HG02571 (cell line): ENCODE measurements at regions not wholly inside any gene's neighbourhood (a gene's known extent, or its start where the extent isn't known, plus 50 kb on each side); places are given as distances from the start of the nearest gene placed in this dataset.

Experiments used
- ATAC-seq: cut with Tn5 transposase; IDR thresholded peaks from one replicate; pipeline ENCODE4 v1.9.1; 2021; ENCODE audit warnings: mild to moderate bottlenecking, moderate library complexity; ENCODE audit not compliant: unreplicated experiment

DNA sequence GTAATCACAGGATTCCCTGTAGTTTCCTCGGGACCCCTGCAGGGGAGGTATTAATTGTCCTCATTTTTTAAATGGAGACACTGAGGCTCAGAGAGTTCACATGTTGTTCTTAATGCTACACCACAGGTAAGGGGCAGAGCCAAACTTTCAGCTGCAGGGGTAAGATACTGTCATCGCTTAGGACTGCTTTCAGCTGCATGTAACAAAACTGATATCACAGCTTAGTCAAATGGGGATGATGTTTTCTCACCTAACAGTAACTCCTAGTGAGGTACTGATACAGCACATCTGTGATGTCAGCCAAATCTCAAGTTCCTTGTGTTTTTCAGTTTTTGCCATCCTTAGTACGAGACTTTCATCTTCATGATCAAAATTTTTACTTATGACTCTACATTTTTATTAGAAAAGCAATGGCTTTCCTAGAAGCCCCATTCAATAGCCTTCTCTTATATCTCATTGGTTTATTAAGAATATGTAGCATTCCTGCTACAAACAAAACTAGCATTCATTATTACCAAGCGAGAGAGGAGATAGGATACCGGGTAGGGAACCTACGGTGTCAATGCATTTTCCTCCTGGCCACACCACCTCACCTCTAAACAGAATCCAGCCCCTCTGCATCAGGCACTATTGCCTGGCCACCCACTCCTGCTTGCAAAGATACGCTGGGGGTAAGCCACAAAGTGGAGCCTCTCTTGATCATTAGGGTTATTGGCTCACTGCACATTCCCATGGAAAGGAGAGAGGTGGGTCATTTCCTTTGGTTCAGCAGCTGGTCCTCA is 557.5 kb downstream of the CD83 start:
- ATAC-seq, result no peak

DNA sequence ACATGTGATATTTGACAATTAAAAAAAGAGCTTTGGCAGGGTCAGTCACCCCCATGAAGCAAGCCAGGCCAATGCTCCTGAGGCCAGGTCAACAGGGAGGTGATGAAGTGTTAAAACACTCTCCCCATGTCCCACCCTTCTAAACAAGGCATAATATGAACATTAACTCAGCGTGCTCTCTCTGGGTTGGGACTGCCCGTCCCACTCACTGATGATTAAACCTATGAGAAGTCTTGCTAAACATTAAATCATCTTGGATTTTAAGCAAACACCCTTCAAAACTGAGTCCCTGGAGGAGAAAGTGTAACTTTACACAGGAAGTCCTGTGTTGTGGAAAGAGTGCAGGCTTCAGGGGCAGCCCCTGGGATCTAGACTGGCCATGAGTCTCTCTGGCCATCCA is 558.5 kb downstream of the CD83 start:
- no peak for ATAC-seq

DNA sequence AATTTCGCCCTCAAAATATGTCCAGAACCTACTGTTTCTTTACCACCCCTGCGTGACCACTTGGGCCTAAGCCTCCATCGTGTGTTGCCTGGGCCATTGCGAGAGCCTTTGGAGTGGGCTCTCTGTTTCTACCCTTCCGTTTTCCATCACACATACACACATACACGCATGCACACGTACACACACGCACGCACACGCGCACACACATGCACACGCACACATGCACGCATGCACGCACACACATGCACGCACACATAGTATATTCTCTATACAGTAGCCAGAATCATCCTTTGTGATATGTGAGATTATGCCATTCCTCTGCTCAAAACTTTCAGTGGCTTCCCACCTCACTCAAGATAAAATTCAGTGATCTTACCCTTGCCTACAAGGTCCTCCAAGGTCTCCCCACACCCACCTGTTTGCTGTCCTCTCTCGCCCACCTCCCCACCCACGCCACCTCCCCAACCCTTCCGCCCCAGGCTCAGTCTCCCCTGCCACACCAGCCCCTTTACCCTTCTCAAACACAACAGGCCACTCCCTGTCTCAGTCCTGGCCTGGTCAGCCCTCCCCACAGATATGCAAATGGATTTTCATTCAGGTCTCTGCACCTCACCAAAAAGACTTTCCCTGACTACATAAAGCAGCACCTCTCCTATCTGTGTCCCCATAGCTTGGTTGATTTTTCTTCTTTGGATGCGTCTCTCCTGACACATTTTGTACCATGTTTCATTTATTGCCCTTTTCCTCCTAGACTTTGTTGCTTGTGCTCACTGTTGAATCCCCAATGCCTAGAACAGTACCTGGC is 559.6 kb downstream of the CD83 start:
- ATAC-seq, result no peak

DNA sequence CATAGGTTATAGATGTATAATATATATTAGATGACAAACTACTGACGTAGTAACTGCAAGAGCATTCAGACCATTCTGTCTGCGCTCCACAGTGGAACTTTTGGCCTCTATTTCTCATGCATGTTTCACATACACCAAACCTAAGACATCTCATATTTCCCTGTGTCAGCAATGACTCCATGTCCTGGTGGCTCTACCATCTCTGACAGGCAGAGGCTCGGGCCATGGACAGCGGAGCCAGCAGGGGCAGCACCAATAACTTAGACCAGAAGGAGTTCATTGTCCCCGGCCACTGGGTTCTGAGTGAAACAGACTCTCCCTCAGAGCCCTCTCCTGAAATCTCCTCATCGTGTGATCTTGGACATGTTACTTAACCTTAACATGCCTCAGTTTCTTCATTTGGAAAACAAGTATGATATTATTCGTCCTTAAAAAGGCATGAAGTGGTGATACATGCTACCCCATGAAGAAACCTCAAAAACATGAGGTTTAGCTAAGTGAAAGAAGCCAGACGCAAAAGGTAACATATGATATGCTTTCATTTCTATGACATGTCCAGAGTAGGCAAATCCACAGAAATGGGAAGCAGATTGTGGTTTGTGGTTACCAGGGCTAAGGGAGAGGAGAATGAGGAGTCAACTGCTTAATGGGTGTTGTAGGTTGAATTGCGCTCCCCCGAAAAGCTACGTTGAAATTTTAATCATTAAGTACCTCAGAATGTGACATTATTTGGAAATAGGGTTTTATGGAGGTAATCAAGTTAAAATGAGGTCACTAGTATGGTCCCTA is 564.0 kb upstream of the JARID2 start:
- no peak for ATAC-seq

DNA sequence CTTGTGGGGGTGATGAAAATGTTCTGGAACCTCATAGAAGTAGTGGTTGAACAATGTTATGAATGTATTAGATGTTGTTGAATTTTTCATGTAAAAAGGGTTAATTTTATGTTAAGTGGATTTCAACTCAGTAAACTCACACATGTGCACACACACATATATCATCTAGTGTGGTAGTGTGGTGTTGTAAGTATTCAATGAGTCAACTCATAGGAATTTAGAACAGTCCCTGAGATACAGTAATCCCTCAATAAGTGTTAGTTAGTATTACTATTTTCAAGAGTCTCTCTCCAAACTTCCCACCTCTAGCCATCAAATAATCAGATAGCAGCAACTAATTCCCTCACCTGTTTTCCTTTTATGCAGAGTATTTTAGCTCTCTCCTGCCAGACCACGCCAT is 563.1 kb upstream of the JARID2 start:
- no peak for ATAC-seq

DNA sequence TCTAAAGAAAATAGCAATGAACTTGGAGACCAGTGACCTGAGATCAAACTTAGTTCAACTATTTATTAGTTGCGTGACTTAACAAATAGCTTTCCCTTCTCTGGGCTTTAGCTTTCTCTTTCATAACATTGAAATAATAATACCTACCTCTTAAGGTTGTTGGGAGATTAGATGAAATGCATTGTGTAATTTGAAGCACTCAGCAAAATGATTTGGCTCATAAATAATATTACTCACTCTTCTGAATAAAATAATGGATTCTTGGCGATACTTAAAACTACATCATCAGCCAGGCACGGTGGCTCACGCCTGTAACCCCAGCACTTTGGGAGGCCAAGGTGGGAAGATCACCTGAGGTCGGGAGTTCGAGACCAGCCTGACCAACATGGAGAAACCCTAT is 556.2 kb upstream of the JARID2 start:
- ATAC-seq, result no peak

DNA sequence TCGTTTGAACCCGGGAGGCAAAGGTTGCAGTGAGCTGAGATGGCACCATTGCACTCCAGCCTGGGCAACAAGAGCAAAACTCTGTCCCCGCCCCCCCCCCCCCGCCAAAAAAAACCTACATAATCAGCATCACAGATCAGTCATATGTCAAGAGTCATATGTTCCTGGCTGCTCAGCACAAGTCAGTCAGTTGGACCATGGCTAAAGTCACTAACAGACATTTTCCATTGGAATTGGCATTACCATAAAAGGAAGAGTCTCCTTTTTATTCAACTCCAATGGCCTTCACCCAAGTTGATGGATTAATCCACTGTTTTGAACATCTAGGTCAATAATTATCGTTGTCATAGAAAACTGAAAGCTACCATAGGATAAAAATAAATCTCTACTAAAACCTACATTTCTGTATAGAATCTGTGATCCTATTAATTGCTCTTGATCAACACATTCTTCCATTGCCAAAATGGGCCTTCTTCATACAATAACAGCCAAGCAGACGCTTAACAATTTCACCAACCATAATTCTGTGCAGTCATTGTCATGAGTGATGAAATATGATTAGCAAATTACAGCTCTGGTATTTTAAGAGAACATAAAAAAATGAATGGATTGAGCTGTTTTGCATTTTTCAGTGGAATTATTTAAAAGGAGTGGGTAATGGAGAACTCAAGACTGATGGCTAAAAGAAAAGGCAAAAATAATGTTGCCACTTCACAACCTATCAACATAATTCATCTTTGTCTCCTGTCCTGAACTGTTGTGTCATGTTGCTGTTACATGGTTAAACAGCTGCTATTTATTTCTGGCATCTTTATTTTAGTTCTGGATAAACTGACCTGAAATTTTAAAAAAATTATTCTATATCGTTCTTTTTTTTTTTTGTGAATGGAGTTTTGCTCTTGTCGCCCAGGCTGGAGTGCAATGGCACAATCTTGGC is 555.5 kb upstream of the JARID2 start:
- ATAC-seq, result no peak

DNA sequence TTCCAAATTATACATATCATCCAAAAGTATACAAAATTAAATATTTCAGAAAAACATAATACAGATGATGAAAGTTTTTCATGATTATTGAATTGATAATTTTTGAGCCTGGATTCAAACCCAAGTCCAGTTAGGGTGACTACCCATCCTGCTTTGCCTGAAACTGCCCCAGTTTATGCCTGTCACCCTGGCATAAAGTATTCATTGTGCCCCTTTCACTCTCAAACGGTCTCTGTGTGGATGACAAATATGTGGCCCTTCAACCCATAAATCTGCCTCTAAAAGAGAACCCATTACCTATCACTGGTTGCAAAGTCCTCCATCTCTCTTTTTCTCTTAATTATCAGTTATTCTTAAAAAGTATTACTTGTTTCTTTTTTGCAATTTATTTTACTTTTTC is 553.7 kb upstream of the JARID2 start:
- ATAC-seq, result no peak

DNA sequence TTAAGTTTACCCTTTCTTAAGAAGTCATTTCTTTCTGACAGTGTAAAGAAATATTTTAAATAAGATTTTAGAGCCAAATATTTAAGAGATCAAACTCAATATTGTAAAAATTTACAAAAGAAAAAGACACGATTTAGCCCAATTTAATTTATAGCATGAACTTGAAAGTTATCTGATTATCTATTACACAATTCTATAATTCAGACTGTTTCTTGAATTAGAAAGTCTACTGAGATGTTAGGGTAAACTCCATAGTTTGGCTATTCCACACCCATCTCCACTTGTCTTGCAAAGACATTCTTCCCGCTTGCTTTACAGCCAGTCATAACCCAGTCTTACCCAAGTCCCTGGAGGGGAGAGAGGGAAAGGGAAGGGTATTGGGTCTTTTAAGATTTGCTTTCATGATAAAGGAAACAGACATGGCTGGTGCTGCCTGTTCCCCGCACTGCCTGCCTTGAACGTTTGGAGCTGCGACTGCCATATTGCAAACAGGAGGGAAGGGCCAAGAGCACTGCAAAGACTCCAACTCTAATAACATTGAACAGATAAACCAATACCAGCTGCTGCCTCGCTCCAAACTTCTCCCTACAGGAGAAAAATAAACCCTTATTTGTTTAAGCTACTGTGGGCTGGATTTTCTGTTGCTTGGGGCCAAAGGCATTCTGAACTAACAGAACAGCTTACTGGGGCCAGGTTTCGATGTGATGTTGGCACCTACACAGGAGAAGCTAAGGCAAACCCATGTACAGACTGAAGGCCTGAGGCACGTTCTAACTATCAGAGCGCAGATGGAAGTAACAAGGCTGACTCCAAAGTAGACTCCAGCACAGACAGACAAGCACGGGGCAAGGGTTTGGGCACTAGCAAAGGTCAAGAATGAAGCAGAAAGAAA is 552.3 kb upstream of the JARID2 start:
- no peak for ATAC-seq

DNA sequence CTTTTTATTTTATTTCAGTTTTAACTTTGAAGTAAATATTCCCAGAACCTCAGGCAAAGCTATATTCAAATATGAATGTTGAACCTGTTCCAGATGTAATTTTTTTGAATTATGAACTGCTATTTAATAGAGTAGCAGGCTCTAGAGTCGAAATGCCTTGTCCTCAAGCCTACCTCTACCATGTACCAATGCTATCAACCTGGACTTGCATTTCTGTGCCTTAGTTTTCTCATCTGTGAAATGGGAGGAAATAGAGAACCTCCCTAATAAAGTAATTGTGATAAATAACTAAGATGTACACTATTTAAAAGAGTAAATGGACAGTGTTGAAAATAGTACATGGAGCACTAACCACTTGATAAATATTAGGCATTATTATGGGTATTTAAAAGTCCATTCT is 551.6 kb upstream of the JARID2 start:
- ATAC-seq, result no peak

DNA sequence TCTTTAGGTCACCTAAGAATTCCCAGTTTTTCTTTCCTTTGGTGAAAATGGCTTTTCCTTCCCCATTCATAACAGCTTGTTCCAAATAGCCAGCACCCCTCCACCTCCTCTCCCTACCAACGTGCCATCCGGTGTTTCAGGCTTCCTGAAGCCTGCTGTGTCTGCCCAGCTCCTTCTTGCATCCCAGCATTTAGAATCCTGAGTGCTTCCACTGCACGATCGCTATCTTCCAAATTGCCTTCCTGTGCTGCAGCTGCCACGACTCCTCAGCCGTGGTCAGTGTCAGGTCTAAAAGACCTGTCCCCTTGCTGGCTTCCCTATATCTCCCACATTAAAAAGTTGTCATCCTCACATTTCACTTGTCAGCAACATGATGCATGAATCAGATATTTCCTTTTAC is 550.3 kb upstream of the JARID2 start:
- ATAC-seq, result no peak

DNA sequence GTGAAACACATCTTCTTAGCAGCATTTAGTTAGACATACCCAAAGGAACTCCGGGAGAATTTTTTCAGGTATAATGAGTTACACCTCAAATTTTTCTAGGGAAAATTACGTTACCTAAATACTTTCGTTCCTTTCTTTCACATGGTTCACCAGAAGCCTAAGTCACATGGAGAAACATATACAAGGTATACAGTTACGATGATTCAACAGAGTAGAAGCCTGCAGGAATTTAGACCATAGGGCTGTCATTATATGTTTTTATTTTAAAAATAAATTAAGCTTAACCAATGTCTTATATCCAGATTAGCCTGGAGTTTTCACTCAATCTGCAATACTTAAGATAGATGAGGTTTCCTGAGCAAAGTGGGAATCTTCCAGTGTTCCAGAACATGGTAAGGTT is 549.5 kb upstream of the JARID2 start:
- ATAC-seq, result no peak

DNA sequence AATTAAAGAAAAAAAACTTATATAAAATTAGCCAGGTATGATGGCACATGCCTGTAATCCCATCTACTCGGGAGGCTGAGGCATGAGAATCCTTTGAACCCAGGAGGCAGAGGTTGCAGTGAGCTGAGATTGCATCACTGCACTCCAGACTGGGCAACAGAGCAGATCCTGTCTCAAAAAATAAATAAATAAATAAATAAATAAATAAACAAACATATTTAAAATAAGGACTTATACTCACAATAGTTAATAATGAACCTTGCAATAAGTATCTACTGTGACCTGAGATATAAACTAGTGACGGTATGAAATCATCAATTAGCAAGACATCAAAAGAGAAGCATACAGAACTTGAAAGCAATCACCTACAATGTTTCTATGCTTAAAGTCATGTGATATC is 548.4 kb upstream of the JARID2 start:
- ATAC-seq, result no peak

DNA sequence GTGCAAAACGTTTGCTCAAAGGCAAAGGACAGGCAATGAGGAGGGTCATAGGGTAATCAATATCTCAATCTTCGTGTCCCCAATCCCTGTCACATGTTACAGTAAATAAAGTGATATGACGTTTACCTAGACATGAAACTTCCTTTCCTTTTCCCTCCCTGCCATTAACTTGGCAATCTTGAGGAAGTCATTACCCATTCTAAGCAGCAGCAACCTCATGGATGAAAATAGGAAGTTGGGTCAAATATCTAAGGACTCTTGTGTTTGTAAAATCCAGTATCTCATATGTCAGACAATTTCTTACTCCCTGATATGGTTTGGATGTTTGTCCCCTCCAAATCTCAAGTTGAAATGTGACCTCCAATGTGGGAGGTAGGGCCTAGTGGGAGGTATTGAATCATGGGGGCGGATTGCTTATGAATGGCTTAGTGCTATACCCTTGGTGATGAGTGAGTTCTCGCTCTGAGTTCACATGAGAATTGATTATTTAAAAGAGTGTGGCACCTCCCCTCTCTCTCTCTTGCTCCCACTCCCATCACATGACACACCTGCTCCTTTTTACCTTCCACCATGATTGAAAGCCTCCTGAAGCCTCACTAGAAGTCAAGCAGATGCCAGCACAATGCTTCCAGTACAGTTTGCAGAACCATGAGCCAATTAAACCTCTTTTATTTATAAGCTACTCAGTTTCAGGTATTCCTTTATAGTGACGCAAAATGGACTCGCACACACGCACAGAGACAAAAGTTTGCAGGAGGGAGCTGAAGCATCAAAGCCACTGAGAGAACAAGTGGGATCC is 545.9 kb upstream of the JARID2 start:
- ATAC-seq, result no peak

DNA sequence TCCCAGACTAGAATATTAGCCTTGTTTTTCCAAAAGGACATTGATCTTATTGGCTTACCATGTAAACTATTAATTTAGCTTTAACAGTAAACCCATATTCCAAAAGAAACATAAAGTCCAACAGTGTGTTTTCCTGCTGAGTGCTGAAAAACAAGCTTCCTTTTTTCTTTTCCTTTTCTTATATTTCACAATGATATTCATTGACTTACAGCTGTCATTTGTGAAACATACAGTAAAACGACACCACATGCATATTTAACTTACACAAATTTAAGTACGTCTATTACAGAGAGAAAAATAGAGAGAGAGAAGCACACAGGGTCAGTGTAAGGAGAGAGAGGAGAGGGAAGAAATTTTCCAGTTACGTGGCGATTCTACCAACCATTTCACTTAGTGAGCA is 543.9 kb upstream of the JARID2 start:
- ATAC-seq, result no peak

DNA sequence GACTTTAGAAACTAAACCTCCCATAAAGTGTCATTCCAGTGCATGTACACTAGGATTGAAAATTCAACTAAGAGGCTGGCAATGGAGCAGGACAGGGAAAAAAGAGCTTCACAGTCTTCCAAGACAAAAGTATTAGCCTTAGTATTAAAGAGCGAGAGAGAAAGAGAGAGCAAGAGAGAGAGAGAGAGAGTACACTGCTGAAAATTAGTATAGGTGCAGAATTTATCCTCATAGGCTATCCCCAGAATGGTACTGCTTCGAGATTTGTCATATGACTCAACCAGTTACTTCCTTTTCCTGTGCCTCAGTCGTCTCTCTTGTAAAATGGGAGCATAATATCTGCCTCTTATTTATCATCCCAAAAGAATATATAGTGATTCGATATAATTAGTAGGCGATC is 543.2 kb upstream of the JARID2 start:
- ATAC-seq, result no peak

DNA sequence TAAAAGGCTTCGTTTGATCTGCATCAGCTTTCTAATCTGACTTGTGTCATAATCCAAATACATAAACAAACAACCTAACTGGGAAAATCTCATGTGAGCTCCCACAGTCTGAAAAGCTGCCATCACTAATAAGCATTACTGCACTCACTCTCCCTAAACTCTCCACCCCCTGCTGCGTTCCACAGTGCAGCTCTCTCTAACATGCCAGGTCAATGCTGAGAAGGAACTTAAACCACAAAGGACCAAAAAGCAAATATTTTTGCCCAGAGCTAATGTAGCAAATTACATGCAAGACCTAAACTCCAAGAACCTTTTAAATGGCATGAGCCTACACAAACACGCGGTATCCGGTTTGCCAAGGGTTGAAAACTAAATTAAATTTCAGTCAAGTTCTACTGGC is 542.3 kb upstream of the JARID2 start:
- no peak for ATAC-seq

DNA sequence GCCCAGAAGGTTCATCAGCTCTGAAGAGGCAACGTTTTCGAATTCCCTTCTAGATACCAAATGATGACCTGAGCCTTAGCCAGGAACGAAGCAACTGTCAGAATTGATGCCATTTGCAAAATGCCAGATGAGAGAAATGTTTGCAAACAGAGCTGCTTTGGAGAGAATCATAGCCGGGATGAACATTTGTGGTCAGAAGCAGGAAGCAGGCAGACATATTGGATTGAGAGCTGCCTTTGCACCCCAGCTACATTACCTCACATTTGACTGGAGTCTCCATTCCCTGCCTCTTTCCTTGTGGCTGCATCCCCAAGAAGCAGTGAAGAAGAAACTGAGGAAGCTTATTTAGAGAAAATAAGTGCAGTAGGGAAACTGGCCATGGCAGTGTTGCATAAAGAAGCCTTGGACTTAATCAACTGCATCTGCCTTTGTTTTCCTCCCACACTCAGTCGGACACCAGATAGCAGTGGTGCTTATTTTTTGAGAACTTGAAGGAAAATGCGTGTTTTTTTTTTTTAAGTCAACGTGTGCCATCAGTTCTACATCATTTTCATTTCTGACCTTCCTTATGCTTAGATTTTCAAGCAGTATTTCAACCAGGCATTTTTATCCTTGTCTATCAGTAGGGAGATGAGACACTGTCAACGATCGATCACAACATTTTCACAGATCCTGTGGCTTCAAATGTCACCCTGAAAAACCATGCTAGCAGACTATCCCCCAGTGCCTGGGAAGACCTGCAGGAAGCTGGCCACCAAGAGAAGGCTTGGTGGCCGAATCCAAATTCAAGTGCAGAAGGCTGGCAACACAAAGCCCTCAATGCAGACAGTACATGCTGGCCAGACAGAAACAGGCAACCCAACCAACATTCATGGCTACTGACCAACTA is 541.2 kb upstream of the JARID2 start:
- ATAC-seq, result no peak
